ENCODE measurements at regions not wholly inside any gene's neighbourhood (a gene's known extent, or its start where the extent isn't known, plus 50 kb on each side); places are given as distances from the start of the nearest gene placed in this dataset.

GRCh38 chr1:214719207-214719606 is 116.2 kb downstream of the CENPF start:
- no peaks in the 10 kb centered on the region for H3K79me2 ChIP-seq (ENCODE audit: insufficient read depth, low read length)
- TF ChIP-seq CTCF (conservative IDR thresholded peaks at IDR 0.05; ENCODE audit: low read length) = peak; percentile 26; the same call in 1 of the 2 replicates
- no peak for TF ChIP-seq EZH2phosphoT487 (IDR thresholded peaks at IDR 0.05; ENCODE audit: borderline replicate concordance)
- H3F3A ChIP-seq (ENCODE audit: low read depth) = no peaks in the 10 kb centered on the region
- H3K4me3 ChIP-seq (ENCODE audit: low read length, poor library complexity, severe bottlenecking) = no peak overlapping the region
- H3K4me1 ChIP-seq (ENCODE audit: insufficient read depth, low read length, poor library complexity, severe bottlenecking) = no peaks in the 10 kb centered on the region
- H3K27me3 ChIP-seq (ENCODE audit: insufficient read depth, low read length, poor library complexity, severe bottlenecking) = no peaks in the 10 kb centered on the region
- H3K36me3 ChIP-seq (ENCODE audit: insufficient read depth, low read length) = no peaks in the 10 kb centered on the region
- no peaks in the 10 kb centered on the region for H4K20me1 ChIP-seq (ENCODE audit: insufficient read depth, low read length, poor library complexity, severe bottlenecking)
- H2AFZ ChIP-seq (ENCODE audit: low read length) = no peak overlapping the region
- H3K9ac ChIP-seq (ENCODE audit: low read depth, low read length, poor library complexity, severe bottlenecking) = no peak overlapping the region
- H3K4me2 ChIP-seq (ENCODE audit: low read depth, low read length, poor library complexity, severe bottlenecking) = no peak overlapping the region
- no peaks in the 10 kb centered on the region for H3K9me2 ChIP-seq (replicated peaks; ENCODE audit: low read depth, low read length)
- H3K9me3 ChIP-seq (ENCODE audit: insufficient read depth, low read depth, low read length) = no peaks in the 10 kb centered on the region

- Histone ChIP-seq H3F3A (ENCODE audit: low read depth) (no peaks in the 10 kb centered on the region), H3K27me3 (ENCODE audit: insufficient read depth, low read length, poor library complexity, severe bottlenecking) (no peaks in the 10 kb centered on the region), H2AFZ (ENCODE audit: low read length) (no peak overlapping the region), H3K4me3 (ENCODE audit: low read length, poor library complexity, severe bottlenecking) (no peak overlapping the region), H3K4me1 (ENCODE audit: insufficient read depth, low read length, poor library complexity, severe bottlenecking) (no peaks in the 10 kb centered on the region), H3K9me3 (ENCODE audit: insufficient read depth, low read depth, low read length) (no peaks in the 10 kb centered on the region), H4K20me1 (ENCODE audit: insufficient read depth, low read length, poor library complexity, severe bottlenecking) (no peaks in the 10 kb centered on the region), H3K4me2 (ENCODE audit: low read depth, low read length, poor library complexity, severe bottlenecking) (no peak overlapping the region), H3K9me2 (replicated peaks; ENCODE audit: low read depth, low read length) (no peaks in the 10 kb centered on the region), H3K9ac (ENCODE audit: low read depth, low read length, poor library complexity, severe bottlenecking) (no peak overlapping the region), H3K36me3 (ENCODE audit: insufficient read depth, low read length) (no peaks in the 10 kb centered on the region), H3K79me2 (ENCODE audit: insufficient read depth, low read length) (no peaks in the 10 kb centered on the region)
- TF ChIP-seq CTCF (conservative IDR thresholded peaks at IDR 0.05; ENCODE audit: low read length) (no peak), EZH2phosphoT487 (IDR thresholded peaks at IDR 0.05; ENCODE audit: borderline replicate concordance) (no peak)
These were observed 117.6 kb downstream of the CENPF start for GRCh38 chr1:214720561-214720960.

GRCh38 chr1:214727274-214727673 is 124.3 kb downstream of the CENPF start:
- Histone ChIP-seq H3K4me3 (ENCODE audit: low read length, poor library complexity, severe bottlenecking) (no peak overlapping the region), H3K36me3 (ENCODE audit: insufficient read depth, low read length) (no peaks in the 10 kb centered on the region), H3K79me2 (ENCODE audit: insufficient read depth, low read length) (no peaks in the 10 kb centered on the region), H2AFZ (ENCODE audit: low read length) (no peak overlapping the region), H3K27me3 (ENCODE audit: insufficient read depth, low read length, poor library complexity, severe bottlenecking) (no peaks in the 10 kb centered on the region), H3K4me2 (ENCODE audit: low read depth, low read length, poor library complexity, severe bottlenecking) (no peak overlapping the region), H3F3A (ENCODE audit: low read depth) (no peaks in the 10 kb centered on the region), H4K20me1 (ENCODE audit: insufficient read depth, low read length, poor library complexity, severe bottlenecking) (no peaks in the 10 kb centered on the region), H3K9me3 (ENCODE audit: insufficient read depth, low read depth, low read length) (no peaks in the 10 kb centered on the region), H3K9ac (ENCODE audit: low read depth, low read length, poor library complexity, severe bottlenecking) (no peak overlapping the region), H3K9me2 (replicated peaks; ENCODE audit: low read depth, low read length) (no peaks in the 10 kb centered on the region), H3K4me1 (ENCODE audit: insufficient read depth, low read length, poor library complexity, severe bottlenecking) (no peaks in the 10 kb centered on the region)
- TF ChIP-seq CTCF (conservative IDR thresholded peaks at IDR 0.05; ENCODE audit: low read length) (no peak), EZH2phosphoT487 (IDR thresholded peaks at IDR 0.05; ENCODE audit: borderline replicate concordance) (no peak)
